GM19467 (cell line): ENCODE measurements at regions not wholly inside any gene's neighbourhood (a gene's known extent, or its start where the extent isn't known, plus 50 kb on each side); places are given as distances from the start of the nearest gene placed in this dataset.

ENCODE experiments used
- ATAC-seq: cut with Tn5 transposase; IDR thresholded peaks from one replicate; pipeline ENCODE4 v1.9.1; 2021; ENCODE audit warnings: mild to moderate bottlenecking, moderate library complexity; ENCODE audit not compliant: unreplicated experiment

DNA sequence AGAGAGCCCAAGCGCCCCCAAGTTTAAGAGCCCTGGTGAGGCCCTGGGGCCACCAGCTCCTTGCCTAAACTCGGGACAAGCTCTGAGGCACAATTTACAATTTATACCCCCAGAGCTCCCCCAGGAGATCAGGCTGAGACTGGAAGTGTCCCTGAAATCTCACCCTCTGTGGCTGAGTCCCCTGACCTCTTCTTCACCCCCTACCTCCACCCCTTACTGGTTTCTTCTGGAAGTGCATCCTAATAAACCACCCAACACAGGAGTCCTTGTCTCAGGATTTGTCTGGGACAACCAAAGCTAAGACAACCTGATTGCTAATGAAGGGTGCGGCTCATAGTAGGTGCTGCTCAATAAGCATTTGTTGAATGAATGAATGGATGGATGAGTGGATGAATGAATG lies 206.4 kb downstream of the BCL11B start:
- no peak for ATAC-seq

DNA sequence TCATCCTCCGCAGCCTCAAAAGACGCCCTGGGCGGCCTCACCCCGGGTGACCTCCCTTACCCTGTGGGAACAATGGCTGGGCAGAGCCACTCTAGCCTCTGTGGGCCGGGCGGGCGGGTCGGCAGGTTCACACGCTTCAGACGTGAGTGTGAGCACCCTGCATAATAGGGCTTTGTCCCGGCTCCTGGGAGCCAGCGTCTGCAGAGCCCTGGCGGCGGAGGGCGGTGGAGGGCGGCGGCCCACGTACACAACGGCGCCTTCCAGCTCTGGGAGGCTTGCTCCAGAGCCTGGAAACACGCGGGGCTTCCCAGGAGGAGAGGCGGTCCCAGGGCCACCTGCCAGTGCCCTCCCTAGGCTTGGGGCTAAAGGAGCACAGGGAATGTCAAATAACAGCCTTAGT lies 205.6 kb downstream of the BCL11B start:
- no peak for ATAC-seq

DNA sequence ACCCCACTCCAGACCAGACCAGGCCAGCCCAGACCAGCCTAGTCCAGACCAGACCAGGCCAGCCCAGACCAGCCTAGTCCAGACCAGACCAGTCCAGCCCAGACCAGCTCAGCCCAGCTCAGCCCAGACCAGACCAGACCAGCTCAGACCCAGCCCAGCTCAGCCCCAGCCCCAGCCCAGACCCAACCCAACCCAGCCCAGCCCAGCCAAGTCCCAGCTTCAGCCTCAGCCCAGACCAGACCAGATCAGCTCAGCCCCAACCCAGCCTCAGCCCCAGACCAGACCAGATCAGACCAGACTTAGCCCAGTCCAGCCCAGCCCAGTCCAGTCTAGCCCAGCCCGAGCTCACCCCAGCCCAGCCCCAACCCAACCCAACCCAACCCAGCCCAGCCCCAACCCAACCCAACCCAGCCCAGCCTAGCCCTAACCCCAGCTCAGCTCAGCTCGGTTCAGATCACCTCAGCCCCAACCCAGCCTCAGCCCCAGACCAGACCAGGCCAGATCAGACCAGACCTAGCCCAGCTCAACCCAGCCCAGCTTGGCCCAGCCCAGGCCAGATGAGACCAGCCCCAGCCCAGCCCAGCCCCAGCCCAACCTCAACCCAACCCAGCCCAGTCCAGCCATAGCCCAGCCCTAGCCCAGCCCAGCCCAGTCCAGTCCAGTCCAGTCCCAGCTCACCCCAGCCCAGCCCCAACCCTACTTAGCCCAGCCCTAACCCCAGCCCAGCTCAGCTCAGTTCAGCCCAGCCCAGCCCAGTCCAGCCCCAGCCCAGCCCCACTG lies 204.7 kb downstream of the BCL11B start:
- ATAC-seq = no peak

DNA sequence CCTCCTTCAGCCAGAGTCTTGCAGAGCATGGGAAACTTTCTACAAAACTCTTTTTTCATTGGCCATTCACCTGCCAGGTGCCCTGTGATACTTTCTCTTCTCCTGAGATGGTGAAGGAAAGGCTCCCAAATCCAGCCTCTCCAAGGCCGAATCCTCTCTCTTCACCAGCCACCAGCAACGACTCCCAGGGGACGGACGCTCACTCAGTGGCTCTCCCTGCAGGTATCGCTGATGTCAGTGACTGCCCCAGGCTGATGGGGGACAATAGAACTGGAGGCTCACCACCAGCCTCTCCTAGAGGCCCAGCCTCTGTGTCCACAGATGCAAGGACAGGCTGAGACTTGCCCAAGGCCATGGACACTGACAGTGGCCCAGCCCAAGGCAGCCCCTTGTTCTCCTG lies 204.1 kb downstream of the BCL11B start:
- ATAC-seq = no peak

DNA sequence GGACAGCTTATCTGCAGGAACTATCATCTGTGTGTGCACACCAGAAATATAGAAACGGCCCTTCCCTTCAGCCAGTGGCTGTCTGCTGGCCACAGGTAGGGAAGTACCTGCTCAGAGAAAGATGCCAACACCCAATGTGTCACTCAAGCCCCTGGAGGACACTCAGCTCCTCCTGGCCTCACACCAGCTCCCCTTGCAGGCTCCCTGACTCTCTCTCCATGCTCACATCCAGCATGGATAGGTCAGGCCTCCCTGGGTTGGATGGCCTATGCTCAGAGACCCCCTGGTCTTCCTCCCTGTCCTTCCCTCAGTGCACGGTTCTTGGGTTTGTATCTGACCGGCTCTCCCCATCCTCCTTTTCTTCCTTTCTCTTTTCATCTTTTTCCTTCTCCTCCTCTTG lies 202.1 kb downstream of the BCL11B start:
- ATAC-seq = no peak

DNA sequence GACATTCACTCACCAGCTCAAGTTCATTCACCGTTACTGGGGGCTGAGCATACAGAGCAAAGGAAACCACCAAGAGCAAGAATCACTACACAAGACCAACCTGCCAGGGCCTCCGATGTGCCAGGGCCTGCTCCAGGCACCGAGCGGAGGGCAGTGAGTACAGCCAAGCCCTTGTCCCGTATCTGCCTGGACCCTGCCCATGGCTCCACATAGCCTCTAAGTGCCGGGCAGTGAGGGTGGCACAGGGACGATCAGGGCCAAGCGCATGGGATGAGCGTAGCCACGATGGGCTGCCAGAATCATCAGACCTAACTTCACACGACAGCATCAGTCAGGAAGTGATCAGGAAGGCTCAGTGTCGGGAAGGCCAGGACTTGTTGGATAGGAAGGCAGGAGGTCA lies 199.6 kb downstream of the BCL11B start:
- no peak for ATAC-seq

DNA sequence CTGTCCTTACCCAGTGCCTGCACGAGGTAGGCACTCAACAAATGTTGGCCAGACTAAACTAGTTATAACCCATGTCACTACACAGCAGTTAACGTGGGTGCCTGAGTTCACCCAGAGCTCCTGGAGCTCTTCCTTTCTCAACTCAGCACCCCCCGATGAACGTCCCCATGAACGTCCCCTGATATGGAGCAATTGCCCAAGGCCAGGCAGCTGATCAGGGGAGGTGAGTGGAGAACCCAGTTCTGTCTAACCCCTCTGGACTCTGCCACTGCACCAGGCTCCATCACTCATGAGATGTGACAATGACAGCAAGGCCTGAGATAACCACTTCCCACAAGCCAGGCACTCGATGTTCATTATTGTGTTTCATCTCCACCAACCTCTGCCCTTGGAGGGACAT lies 199.0 kb downstream of the BCL11B start:
- ATAC-seq = no peak

DNA sequence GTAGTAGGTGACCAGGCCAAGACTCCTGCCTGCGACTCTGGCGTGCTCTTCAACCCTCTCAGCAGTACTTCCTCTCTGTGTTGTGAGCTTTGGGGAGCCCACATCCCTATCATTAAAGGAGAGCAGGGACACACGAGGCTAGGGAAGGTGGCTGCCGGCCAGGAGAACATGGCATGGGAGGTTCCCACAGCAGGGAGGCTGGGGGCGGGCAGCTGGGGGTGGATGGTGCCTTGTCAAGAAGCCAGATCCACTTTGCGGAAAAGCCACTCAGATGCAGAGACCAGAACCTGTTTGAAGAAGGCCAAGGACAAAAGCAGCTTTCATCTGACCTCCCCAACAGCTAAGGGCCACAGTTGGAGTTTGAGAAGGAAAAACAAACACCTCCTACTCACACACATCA lies 198.6 kb downstream of the BCL11B start:
- ATAC-seq = no peak

DNA sequence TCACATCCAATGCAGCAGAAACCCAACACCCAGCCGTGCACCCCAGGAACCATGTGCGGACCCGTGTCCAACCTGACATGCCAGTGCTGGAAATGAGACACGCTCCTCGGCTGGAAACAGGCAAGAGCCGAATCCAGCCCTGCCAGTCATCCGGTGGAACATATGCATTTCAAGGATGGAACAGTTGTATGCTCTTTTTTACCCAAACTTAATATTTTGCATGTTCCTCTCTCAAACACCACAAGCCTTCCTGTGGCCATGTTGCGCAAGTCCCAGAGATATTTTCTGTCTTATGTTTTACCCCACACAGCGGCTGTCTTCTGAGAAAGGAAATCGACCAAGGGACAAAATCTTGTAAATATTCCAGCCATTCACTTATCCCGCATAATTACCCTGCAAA lies 196.9 kb downstream of the BCL11B start:
- ATAC-seq = no peak

DNA sequence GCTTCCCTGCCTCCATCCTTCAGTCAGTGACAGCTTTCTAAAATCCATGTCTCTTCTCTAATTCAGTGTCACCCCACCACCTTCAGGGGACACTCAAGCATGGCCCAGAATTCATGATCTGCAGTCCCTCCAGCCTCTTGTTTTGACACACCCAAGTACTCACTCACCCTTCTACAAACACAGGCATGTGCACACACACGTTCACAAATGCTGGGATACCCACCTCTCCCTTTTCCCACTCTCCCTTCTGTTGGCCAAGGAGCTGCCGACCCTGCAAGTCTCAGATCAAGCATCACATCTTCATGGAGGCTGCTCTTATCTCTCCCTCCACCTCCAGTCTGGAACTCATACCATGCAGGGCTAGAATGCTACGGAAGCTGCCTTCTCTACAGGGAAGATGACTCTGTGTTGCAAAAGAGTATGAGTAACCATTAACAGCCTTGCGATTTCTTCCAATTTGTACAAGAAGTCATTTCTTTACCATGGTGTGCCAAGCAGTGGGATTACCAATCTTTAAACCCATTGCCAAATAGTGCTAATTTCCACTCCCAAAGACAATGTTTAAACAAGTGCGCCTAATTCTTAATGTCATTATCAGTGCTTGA lies 196.1 kb downstream of the BCL11B start:
- no peak for ATAC-seq

DNA sequence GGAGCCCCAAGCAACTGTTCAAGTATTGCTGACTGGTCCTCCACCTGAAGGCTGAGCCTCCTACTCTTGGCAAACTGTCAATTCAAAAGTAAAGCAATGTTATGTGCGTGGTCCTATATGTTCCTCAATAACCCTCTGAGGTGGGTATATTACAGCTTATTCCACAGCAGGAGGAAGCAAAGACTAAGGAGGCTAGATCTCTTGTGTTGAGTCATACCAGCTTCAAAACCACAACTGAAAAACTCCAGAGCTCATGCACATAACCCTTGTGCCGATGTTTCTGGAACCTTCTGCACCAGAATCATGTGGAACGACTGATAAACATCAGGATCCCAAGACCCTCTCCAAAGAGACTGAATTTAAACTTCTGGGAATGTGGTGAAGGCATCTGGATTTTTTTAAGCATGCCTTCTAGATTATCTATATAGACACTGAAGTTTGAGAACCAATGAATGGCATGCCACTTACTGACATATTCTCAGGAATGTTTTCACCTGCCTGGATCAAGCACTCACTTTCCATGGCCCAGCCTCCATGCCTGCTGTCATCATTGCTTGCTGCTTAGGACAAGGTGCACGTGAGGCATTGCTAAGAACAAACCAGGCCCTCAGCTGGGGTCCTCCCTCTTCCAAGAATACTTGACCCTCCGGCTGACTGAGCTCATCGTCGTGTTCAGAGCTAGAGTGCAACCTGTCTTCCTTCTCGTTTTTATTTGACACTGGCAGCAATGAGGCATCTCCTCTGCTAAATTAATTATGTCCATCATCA lies 194.7 kb downstream of the BCL11B start:
- no peak for ATAC-seq

DNA sequence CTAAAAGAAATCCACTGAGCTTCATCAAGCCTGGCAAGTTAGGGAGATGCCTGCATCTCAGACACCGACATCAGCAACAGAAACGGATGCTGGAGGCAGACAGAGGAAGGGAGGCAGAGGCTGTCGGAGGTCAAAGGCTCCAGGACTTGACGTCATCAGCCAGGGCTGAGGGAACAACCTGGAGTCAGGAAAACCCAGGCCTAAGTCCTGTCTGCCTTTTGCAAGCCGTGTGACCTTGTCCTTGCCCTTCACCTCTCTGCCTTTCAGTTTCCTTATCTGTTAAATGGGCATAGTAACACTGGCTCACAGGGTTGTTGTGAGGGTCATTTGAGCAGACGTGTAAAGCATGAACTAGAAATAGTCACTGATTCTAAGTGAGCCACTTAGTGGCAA lies 194.2 kb downstream of the BCL11B start:
- no peak for ATAC-seq

DNA sequence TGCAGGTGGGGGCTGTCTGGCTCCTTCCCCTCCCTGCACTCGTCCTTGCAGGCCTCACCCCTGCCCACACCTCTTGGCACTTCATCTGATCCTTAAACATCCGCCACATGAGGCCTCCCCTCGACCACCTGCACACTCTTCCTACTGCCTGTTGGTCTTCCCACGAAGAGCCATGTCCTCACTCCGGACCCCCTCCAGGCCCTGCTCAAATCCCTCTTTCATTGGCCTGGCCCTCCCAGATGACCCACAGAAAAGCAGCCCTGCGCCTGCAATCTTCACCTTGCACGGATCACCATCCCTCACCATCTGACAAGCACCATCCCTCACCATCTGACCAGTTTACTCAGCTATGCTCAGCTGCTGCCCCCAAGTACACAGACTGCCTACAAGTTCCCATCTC lies 193.6 kb downstream of the BCL11B start:
- ATAC-seq = no peak

DNA sequence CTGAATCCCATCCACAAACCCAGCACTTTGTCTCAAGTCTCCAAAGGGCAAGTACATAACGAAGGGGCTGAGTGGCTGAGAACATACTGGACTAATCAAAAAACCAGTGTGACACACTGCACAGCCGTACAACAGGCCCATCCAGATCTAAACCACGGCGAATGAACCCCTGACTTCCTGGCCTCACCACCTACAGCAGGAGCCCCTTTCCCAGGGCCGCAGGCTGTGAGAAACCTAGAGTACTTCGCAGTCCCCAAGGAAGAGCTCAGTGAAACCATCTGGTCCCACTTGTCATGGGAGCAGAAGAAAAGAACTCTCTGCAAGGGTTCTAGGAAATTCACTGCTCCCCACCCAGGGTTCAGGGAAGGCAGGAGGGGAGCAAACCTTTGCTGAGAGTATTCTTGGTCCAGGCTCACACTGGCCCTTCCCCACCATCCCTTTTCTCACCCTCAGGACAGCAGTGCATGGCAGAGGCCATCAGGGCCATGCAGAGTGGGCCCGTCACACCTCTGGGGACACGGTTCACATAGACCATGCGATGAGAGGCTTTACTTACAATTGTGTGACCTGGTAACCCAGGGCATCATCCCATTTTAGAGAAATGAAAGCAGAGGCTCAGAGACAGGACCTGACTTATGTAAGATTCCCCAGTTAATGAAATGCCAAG lies 192.8 kb downstream of the BCL11B start:
- ATAC-seq = no peak

DNA sequence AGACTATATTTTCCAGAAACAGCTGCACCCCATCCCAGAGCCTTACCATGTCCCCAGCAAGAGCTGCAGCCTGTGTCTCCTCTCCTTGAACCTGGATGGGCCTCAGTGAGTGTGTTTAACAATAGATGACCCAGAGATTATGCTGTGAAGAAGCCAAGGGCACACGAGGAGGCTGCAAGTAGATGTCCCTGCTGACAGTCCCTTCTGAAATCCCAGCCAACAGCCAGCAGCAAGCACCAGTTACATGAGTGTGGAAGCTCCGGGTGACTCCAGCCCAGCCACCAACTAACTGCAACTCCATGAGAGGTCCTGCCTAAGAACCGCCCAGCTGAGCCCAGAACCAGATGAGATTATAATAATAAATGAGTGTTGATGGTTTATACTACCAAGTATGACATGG lies 191.7 kb downstream of the BCL11B start:
- ATAC-seq = no peak

DNA sequence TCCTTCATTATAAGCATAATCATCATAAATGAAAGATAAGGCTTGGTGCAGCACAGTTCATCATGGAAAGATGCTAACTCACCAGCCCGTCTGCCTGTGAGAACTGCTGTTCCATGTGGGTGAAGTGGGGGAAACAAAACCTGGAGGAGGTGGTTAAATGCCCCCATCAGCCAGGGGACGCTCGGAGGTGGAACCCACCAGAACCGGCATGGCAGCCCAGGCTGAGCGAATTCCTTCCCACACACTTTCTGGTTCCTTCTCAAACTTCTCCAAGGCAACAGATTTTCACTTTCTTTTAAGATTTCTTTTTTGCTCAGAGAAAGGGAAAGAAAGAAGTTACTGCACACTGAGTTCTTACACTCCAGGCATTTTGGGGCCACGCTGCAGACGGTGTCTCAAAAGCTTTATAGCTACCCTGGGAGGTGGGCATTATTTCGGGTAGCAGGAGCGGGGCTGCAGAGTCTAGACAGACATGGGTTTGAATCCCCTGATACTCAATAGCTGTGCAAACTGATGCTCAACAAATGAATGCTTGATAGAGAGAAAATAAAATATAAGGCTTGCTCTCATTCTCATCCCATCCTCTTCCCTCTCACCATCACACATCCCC lies 190.7 kb downstream of the BCL11B start:
- no peak for ATAC-seq

DNA sequence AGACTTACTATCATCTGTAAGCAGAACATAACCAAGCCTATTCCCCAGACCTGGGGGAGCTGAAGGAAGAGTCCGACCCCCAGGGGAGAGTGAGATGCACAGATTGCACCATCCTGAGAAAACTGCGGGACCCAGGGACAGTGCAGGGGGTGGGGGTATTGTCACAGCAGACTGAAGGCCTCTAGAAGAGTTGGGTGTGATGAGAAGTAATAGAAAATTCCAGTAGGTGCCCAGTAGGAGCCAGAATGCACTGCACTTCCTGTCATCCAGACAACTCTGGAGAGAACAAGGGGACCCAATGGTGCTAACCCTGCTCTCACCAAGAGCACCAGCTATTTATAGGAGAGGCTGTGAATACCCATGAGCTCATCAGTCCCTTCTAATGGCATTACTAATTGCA lies 190.1 kb downstream of the BCL11B start:
- no peak for ATAC-seq

DNA sequence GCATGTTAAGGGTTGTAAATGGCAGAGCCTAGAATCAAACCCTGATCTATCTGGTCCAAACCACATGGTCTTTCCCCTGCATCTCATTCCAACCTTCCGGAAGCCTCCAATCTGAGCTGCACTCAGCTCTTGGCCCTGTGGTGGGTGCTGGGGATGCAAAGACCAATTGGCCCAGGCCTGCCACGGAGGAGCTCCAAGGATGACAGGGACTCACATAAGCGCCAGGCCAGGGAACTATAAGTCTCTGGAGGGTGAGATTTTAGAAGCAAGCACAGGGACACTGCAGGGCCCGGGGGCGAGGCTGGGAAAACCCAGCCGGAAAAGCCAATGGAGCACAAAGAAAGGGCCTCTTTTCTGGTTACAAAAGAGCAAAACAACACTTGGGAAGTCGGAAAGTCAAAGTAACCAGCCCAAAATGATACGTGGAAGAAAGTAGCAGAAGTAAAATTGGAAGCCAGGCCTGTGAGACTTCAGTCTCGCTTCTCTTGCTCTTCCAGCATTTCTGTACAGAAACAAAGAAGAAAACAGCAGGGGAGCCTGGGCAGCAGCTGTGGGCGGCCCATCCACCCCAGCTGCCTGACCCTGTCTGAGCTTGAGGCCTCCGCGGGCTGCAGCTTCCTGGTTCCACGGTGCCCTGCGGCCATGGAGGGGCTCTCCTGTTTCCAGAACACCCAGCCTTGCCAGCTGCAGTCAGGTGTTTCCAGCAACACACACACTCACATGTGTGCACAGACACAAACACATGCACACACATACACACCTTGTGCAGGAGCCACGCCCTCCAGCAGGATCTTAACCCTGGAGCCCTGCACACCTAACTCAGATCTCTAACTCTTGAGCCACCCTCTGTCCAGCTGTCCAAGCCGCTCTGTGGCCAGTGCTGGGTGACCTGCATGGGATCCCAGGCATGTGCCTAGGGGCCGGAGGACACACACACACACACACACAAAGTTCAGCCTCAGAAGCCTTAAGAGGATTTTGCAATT lies 178.2 kb downstream of the BCL11B start:
- no peak for ATAC-seq

DNA sequence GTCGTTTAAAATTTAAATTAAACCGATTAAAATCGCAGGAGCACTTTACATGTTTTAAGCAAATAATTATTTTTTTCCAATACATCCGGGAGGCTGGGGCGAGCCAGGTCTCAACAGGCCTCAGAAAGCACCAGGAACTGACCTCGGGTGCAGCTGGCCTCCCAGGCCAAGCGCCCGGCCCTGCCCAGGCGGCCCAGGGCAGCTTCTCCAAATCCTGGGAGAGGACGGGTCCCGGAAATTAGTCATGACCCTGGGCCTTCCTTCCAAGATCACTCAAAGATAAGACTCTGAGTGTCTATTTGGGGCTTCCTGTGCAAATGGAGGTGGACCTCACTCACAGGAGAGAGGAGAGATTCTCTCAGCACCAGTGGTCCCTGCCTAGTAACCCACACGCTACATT lies 177.1 kb downstream of the BCL11B start:
- ATAC-seq = no peak

DNA sequence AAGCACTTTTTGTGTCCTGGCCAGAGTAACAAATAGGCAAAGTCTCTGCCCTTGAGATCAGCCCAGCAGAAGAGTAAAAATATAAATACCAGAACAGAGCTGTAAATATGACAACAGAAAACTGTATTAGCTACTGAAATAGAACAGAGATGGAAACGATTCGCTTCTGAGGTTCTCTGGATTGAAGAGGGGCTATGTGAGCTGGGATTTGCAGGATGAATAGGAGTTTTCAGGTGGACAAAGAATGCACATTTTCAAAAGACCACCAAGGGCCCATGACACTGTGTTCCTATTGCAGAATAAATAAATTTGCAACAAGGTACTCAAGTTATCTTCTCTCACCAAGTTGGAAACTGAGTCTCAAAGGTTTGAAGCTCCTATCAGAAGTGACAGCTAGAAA lies 176.6 kb downstream of the BCL11B start:
- ATAC-seq = no peak
